Non-pigmented ciliary epithelial cell (primary cell): ENCODE measurements at regions not wholly inside any gene's neighbourhood (a gene's known extent, or its start where the extent isn't known, plus 50 kb on each side); places are given as distances from the start of the nearest gene placed in this dataset.
"Not testable (repeated sequence)": the region's sequence is repeated elsewhere in the genome, so short reads cannot be mapped to it uniquely, and the experiment has no call there.

Experiments
- DNase-seq: peaks from one replicate; pipeline ENCODE4 v3.0.0-alpha.2; 2010; ENCODE audit warnings: low read depth

DNA sequence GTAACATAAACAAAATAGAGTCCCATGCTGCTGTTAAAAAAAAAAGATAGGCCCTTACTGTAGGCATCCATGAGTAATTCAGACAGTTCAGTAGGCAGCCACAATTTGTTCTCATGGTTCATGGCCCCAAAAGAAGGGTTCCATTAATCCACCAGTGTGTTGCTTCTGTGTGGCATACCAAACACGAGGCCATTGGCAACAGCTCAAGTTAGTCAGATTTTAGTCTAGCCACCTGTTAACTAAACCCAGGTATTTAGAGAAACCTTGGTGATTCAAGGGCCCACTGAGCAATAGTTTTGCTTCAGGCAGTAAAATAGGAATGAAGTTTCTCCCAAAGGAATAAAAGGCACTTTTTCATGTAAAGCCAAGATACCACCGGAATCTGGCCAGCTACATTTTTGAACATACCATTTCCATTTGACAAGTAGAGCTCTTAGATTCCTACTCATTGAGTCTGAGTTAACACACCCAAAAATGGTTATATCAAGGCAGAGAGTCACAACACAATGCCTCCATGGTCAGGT lies 80.1 kb upstream of the SRD5A2 start:
- no peak for DNase-seq

DNA sequence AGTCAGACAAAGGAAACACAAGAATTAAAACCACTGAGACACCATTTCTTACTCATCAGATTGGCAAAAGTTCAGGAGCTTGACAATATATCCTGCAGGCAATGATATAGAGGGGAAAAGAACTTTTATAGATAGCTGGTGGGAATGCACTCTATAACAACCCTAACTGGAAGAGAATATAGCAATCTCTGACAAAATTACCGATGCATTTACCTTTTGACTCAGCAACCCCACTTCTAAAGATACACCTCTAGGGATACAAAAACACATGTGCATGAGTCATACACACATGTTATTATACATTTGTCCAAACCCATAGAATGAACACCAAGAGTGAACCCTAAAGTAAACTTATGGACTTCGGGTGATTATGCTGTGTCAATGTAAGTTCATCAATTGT lies 79.4 kb upstream of the SRD5A2 start:
- DNase-seq: no peak

GRCh38 chr2:31654241-31654640 lies 73.5 kb upstream of the SRD5A2 start:
- DNase-seq: no peak

GRCh38 chr2:31651736-31652135 lies 71.0 kb upstream of the SRD5A2 start:
- DNase-seq: no peak

DNA sequence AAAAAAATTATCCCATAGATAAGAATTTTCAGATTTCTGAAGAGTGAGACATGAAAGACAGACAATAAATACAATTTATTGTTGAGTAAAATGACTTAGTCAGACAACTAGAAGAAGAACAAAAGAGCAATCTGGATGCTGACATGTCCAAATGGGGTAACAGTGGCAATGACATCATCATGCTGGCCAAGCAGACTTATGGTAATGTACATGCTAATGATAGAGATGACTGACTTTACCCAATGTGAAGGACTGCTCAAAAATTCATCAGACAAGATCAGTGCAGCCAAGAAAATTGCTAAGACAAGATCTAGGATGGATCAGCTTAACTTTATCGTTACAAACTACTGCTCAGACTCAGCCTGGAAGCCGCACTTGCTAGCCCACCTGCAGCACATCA lies 70.5 kb upstream of the SRD5A2 start:
- no peak for DNase-seq

DNA sequence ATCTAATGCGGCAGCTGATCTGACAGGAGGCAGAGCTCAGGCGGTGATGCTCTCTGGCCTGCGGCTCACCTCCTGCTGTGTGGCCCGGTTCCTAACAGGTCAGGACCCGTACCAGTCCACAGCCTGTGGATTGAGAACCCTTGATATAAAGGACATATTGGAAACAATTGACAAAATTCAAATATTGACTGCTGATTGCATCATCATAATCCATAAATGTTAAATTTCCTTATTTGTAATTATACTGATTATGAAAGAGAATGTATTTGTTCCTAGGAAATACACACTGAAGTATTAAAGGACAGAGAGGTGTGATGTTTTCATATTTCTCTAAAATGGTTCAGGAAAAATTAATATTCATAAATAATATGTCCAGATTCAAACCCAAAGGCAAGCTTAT lies 63.8 kb upstream of the SRD5A2 start:
- DNase-seq: no peak

DNA sequence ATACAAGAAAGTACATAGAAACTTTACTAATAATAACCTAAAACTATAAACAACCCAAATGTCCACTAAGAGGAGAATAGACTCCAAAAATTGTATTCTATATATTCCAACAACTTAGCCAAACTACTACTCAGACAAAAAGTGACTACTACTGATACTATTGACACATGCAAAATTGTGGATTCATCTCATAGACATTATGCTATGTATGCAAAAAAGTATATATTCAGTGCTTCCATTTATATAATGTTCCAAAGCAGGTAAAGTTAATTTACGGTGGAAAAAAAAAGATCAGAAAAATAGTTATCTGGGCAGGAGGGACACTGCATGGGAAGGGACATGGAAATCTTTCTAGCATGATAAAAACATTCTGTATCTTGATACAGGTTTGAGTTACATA lies 62.0 kb upstream of the SRD5A2 start:
- DNase-seq: no peak

GRCh38 chr2:31632201-31632600 lies 51.5 kb upstream of the SRD5A2 start:
- not testable (repeated sequence) for DNase-seq
